CD14-positive monocyte (primary cell): ENCODE measurements at regions not wholly inside any gene's neighbourhood (a gene's known extent, or its start where the extent isn't known, plus 50 kb on each side); places are given as distances from the start of the nearest gene placed in this dataset.

Experiments
- DNase-seq, 3 donors: peaks; one replicate each; pipeline ENCODE4 v3.0.0-alpha.2; 2011 to 2022
- H2AFZ ChIP-seq: 2 replicates; pipeline ENCODE4 v1.6.0; 2012; ENCODE audit warnings: mild to moderate bottlenecking, low read depth, low read length, inconsistent platforms; ENCODE audit not compliant: insufficient read depth, poor library complexity, severe bottlenecking
- H3K27ac ChIP-seq, 2 donors: 1 replicate in 1 of 2; 2 replicates in 1 of 2; pipeline ENCODE4 v1.5.1; 2012 to 2013; ENCODE audit warnings: low read length in 2 of 2, control low read depth in 1 of 2, inconsistent platforms in 1 of 2, low read depth in 1 of 2, mild to moderate bottlenecking in 1 of 2
- H3K27me3 ChIP-seq, 2 donors: one replicate each; pipeline versions ENCODE4 v1.6.0 to v1.6.1; 2011 to 2013; ENCODE audit warnings: low read length in 2 of 2; ENCODE audit not compliant: control insufficient read depth in 2 of 2, insufficient read depth in 2 of 2
- H3K36me3 ChIP-seq, 2 donors: replicated peaks in 1 of 2; 1 replicate in 1 of 2; 2 replicates in 1 of 2; pipeline versions ENCODE4 v1.5.1 to v1.6.1; 2012 to 2013; ENCODE audit warnings: low read length in 2 of 2, control low read depth in 1 of 2, inconsistent platforms in 1 of 2, mild to moderate bottlenecking in 1 of 2; ENCODE audit not compliant: insufficient read depth in 2 of 2, control insufficient read depth in 1 of 2
- H3K4me1 ChIP-seq, 2 donors: 1 replicate in 1 of 2; 2 replicates in 1 of 2; pipeline versions ENCODE4 v1.5.1 to v1.6.1; 2012 to 2013; ENCODE audit warnings: low read length in 2 of 2, control low read depth in 1 of 2, inconsistent platforms in 1 of 2, mild to moderate bottlenecking in 1 of 2, moderate library complexity in 1 of 2; ENCODE audit not compliant: insufficient read depth in 2 of 2, control insufficient read depth in 1 of 2
- H3K4me2 ChIP-seq: replicated peaks from 2 replicates; pipeline ENCODE3; 2012; ENCODE audit warnings: low read length, moderate library complexity, mild to moderate bottlenecking; ENCODE audit not compliant: poor library complexity, severe bottlenecking; ENCODE audit errors: extremely low read depth
- H3K4me3 ChIP-seq, 3 experiments: fragments of 200-600 bp in 1 of 3; sonication (generic) in 1 of 3; replicated peaks in 1 of 3; 1 replicate in 2 of 3; 2 replicates in 1 of 3; pipeline ENCODE4 v1.5.1; 2011 to 2013; ENCODE audit warnings: low read length in 3 of 3, mild to moderate bottlenecking in 3 of 3, control low read depth in 2 of 3, low read depth in 2 of 3, inconsistent platforms in 1 of 3, moderate library complexity in 1 of 3
- H3K79me2 ChIP-seq: 2 replicates; pipeline ENCODE4 v1.6.0; 2012; ENCODE audit warnings: mild to moderate bottlenecking, control low read depth, inconsistent platforms, low read length, moderate library complexity; ENCODE audit not compliant: insufficient read depth
- H3K9ac ChIP-seq: 2 replicates; pipeline ENCODE4 v1.6.0; 2017; ENCODE audit warnings: low read length, mild to moderate bottlenecking; ENCODE audit not compliant: insufficient read depth, poor library complexity, severe bottlenecking
- H3K9me3 ChIP-seq, 2 donors: replicated peaks in 1 of 2; 1 replicate in 1 of 2; 2 replicates in 1 of 2; pipeline versions ENCODE4 v1.5.1 to v1.6.1; 2012 to 2013; ENCODE audit warnings: low read length in 2 of 2, control low read depth in 1 of 2; ENCODE audit not compliant: control insufficient read depth in 1 of 2, insufficient read depth in 1 of 2
- H4K20me1 ChIP-seq: 2 replicates; pipeline ENCODE4 v1.6.0; 2012; ENCODE audit warnings: mild to moderate bottlenecking, low read length, control low read depth, moderate library complexity; ENCODE audit not compliant: insufficient read depth
- H3K27ac Mint-ChIP-seq, 7 donors: one replicate each; pipeline ENCODE4 v1.8.0; 2020; ENCODE audit warnings: mild to moderate bottlenecking in 7 of 7, mixed read lengths in 7 of 7, moderate library complexity in 6 of 7, inconsistent platforms in 2 of 7
- H3K27me3 Mint-ChIP-seq, 3 donors: one replicate each; pipeline ENCODE4 v1.8.0; 2021 to 2022; ENCODE audit warnings: low read depth in 3 of 3, mild to moderate bottlenecking in 3 of 3, mixed read lengths in 3 of 3, moderate library complexity in 3 of 3, inconsistent platforms in 1 of 3
- H3K36me3 Mint-ChIP-seq, 2 donors: one replicate each; pipeline ENCODE4 v1.8.0; 2020; ENCODE audit warnings: mixed read lengths in 2 of 2, inconsistent platforms in 1 of 2, mild to moderate bottlenecking in 1 of 2
- H3K4me1 Mint-ChIP-seq: one replicate; pipeline ENCODE4 v1.8.0; 2020; ENCODE audit warnings: mild to moderate bottlenecking, mixed read lengths
- H3K4me3 Mint-ChIP-seq, 2 donors: one replicate each; pipeline ENCODE4 v1.8.0; 2020; ENCODE audit warnings: mild to moderate bottlenecking in 2 of 2, mixed read lengths in 2 of 2, moderate library complexity in 1 of 2
- H3K9me3 Mint-ChIP-seq, 7 donors: one replicate each; pipeline ENCODE4 v1.8.0; 2020 to 2022; ENCODE audit warnings: mixed read lengths in 7 of 7, mild to moderate bottlenecking in 6 of 7, moderate library complexity in 6 of 7, inconsistent platforms in 2 of 7
- CTCF ChIP-seq: fragments of 200-600 bp; IDR thresholded peaks from one replicate; pipeline ENCODE4 v1.8.0; 2022; ENCODE audit warnings: antibody characterized with exemption, mild to moderate bottlenecking
- WGBS: methylation state at CpG from one replicate; pipeline ENCODE4 v1.1.5; 2013; ENCODE audit warnings: missing lambda C conversion rate; ENCODE audit not compliant: insufficient coverage; 5-methylcytosine and 5-hydroxymethylcytosine counted together
- intact Hi-C, 2 donors: fragments of 100-400 bp; cut with micrococcal nuclease; formaldehyde crosslinking; loops; one replicate each; pipeline versions ENCODE4 v1.15.0 to v1.15.1; 2023

- Histone ChIP-seq H3K9ac (no peak overlapping the region), H3K36me3 (no peaks in the 10 kb centered on the region), H3K27ac (no peak overlapping the region), H2AFZ (no peak overlapping the region), H3K27me3 (no peaks in the 10 kb centered on the region), H3K4me1 (no peaks in the 10 kb centered on the region), H3K4me2 (no peak overlapping the region), H4K20me1 (no peaks in the 10 kb centered on the region), H3K79me2 (no peaks in the 10 kb centered on the region), H3K4me3 (no peak overlapping the region), H3K9me3 (no peaks in the 10 kb centered on the region)
- TF ChIP-seq CTCF = no peak
- Mint-ChIP-seq H3K36me3 (no peaks in the 10 kb centered on the region), H3K9me3 (peaks cover 0 to 7% (median 1%) of the 10 kb centered on the region in 7 donors), H3K27me3 (peaks cover 0 to 1% (median 0%) of the 10 kb centered on the region in 3 donors), H3K27ac (no peak overlapping the region), H3K4me3 (no peak overlapping the region), H3K4me1 (no peaks in the 10 kb centered on the region)
- intact Hi-C loops = no loop called here
- no peak for DNase-seq
- no CpG with 5 or more reads among the region's 2 CpGs for WGBS
Measured at GRCh38 chr3:177968891-177969290, 567.3 kb upstream of the KCNMB2 start.

GRCh38 chr3:177973241-177973840 is 562.9 kb upstream of the KCNMB2 start:
- Histone ChIP-seq H3K36me3 (no peaks in the 10 kb centered on the region), H3K4me2 (no peak overlapping the region), H3K9ac (no peak overlapping the region), H3K79me2 (no peaks in the 10 kb centered on the region), H3K4me3 (no peak overlapping the region), H2AFZ (no peak overlapping the region), H3K9me3 (no peaks in the 10 kb centered on the region), H3K4me1 (peaks cover 2 to 5% of the 10 kb centered on the region in 2 donors), H4K20me1 (no peaks in the 10 kb centered on the region), H3K27me3 (no peaks in the 10 kb centered on the region), H3K27ac (no peak overlapping the region)
- peaks cover 7% of the 10 kb centered on the region for H3K4me1 Mint-ChIP-seq
- no peak for TF ChIP-seq CTCF
- 100% methylated on average over 1 of the region's 2 CpGs for whole genome bisulfite sequencing
- peaks cover 0 to 3% (median 0%) of the 10 kb centered on the region in 3 donors for H3K27me3 Mint-ChIP-seq
- peaks cover 0 to 2% of the 10 kb centered on the region in 2 donors for H3K36me3 Mint-ChIP-seq
- intact Hi-C loops = no loop called here
- no peak overlapping the region for H3K4me3 Mint-ChIP-seq
- DNase-seq = no peak
- H3K27ac Mint-ChIP-seq = no peak overlapping the region
- H3K9me3 Mint-ChIP-seq = peaks cover 0 to 7% (median 2%) of the 10 kb centered on the region in 7 donors
